ENCODE measurements at regions not wholly inside any gene's neighbourhood (a gene's known extent, or its start where the extent isn't known, plus 50 kb on each side); places are given as distances from the start of the nearest gene placed in this dataset.

GRCh38 chr16:85401917-85402766, 211.0 kb upstream of the GSE1 start:
- ATAC-seq (peak; percentile 23; the same call in 1 of the 2 replicates), DNase-seq (ENCODE audit: low read depth, low spot score) (no peak)
- Histone ChIP-seq H3K36me3 (ENCODE audit: control insufficient read depth, insufficient read depth, low read length) (no peaks in the 10 kb centered on the region), H3K27ac (ENCODE audit: low read length) (no peak overlapping the region), H3K4me3 (ENCODE audit: low read depth in 2 of 2, low read length in 2 of 2) (no peak overlapping the region), H3K4me1 (ENCODE audit: control insufficient read depth, insufficient read depth, low read length) (peaks cover 11% of the 10 kb centered on the region), H3K9me3 (ENCODE audit: control insufficient read depth, insufficient read depth, low read depth, low read length) (no peaks in the 10 kb centered on the region), H3K27me3 (ENCODE audit: control insufficient read depth, insufficient read depth, low read length) (no peaks in the 10 kb centered on the region)
- ChIA-PET CTCF (no interaction called here), POLR2A (interaction anchor here (0.6 kb wide), 1 partner anchor 89 kb away, joined by 3 read pairs; no protein-coding TSS in a partner anchor)
- TF ChIP-seq CTCF (IDR thresholded peaks at IDR 0.05) = no peak
- BruUV-seq (replicated peaks) = no TSS peak
- in situ Hi-C loops (cut with HindIII; ENCODE audit: low pct_unique_long_range_greater_than_20kb, low sequenced_read_pairs) = no loop called here
- intact Hi-C loops (cut with micrococcal nuclease; ENCODE audit: unreplicated experiment) = no loop called here

DNA sequence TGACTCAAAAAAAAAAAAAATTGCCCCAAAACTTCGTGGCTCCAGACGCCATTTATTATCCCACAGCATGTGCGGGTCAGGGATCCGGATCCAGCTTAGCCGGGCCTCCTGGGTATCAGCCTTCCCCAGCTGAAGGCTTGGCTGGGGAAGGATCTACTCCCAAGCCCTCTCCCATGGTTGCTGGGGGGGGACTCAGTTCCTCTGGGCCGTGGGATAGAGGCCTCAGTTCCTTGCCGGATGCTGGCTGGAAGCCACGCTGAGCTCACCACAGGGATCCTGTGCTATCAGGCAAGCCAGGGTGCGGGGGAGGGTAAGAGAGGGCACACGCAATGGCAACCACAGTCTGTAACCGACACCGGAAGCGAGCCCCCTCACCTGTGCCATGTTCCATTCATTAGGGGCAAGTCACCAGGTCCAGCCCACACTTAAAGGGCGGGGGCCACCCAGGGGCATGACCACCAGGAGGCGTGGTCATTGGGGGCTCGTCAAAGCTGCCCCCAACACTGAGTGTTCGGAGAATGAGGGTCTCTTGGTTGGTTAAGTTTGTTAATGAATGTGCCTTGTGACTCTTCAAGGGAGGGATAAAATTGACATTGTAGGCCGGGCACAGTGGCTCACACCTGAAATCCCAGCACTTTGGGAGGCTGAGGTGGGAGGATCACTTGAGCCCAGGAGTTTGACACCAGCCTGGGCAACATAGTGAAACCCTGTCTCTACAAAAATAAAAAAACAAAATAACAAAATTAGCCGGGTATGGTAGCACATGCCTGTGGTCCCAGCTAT, 210.0 kb upstream of the GSE1 start:
- TF ChIP-seq CTCF (IDR thresholded peaks at IDR 0.05) (no peak), TCF7L2 (IDR thresholded peaks at IDR 0.05; ENCODE audit: low read depth, low read length) (no peak), REST (IDR thresholded peaks at IDR 0.05; ENCODE audit: insufficient read depth in 1 of 2, low read depth in 2 of 2, low read length in 1 of 2) (no peak), POLR2AphosphoS5 (IDR thresholded peaks at IDR 0.05; ENCODE audit: low read depth, low read length) (no peak), SIN3A (IDR thresholded peaks at IDR 0.05; ENCODE audit: borderline replicate concordance, insufficient read depth, low read depth, low read length) (no peak)

More for the DNA sequence above, 210.0 kb upstream of the GSE1 start:
- no TSS peak for BruUV-seq (replicated peaks)
- Histone ChIP-seq H3K36me3 (ENCODE audit: control insufficient read depth, insufficient read depth, low read length) (no peaks in the 10 kb centered on the region), H3K27me3 (ENCODE audit: control insufficient read depth, insufficient read depth, low read length) (no peaks in the 10 kb centered on the region), H3K27ac (ENCODE audit: low read length) (no peak overlapping the region), H3K9me3 (ENCODE audit: control insufficient read depth, insufficient read depth, low read depth, low read length) (no peaks in the 10 kb centered on the region), H3K4me3 (ENCODE audit: low read depth in 2 of 2, low read length in 2 of 2) (no peak overlapping the region), H3K4me1 (ENCODE audit: control insufficient read depth, insufficient read depth, low read length) (peaks cover 5% of the 10 kb centered on the region)
- CTCF ChIA-PET = interaction anchor here (1.1 kb wide), 1 partner anchor 13 kb away, joined by 3 read pairs; no protein-coding TSS in a partner anchor
- intact Hi-C loops (cut with micrococcal nuclease; ENCODE audit: unreplicated experiment) = no loop called here
- POLR2A ChIA-PET = interaction anchor here (0.7 kb wide), 1 partner anchor 80 kb away, joined by 3 read pairs; no protein-coding TSS in a partner anchor
- in situ Hi-C loops (cut with HindIII; ENCODE audit: low pct_unique_long_range_greater_than_20kb, low sequenced_read_pairs) = no loop called here
- no peak for DNase-seq (ENCODE audit: low read depth, low spot score)
- peak; percentile 53; the same call in 1 of the 2 replicates for ATAC-seq
